HCT116 (cell line): ENCODE measurements at regions not wholly inside any gene's neighbourhood (a gene's known extent, or its start where the extent isn't known, plus 50 kb on each side); places are given as distances from the start of the nearest gene placed in this dataset.

Source experiments
- ATAC-seq: fragments of 200-7000 bp; cut with Tn5 transposase; 2 replicates; pipeline ENCODE4 v1.9.1; 2020; ENCODE audit warnings: mild to moderate bottlenecking, moderate library complexity
- BruUV-seq: library from RNA; stranded (reverse); fragments of 400-500 nt; replicated peaks from 2 replicates; lab custom pipeline; 2021; lab: Mats Ljungman, UMichigan
- CTCF ChIA-PET: fragments of 300-600 bp; sonication (Branson Sonifier 250); formaldehyde crosslinking; loops from one replicate; lab custom pipeline; 2021; ENCODE audit warnings: antibody characterized with exemption; lab: Charles Lee
- POLR2A ChIA-PET: fragments of 300-600, 350-600 bp; sonication (Branson Sonifier 250); formaldehyde crosslinking; loops from one replicate; lab custom pipeline; 2021; ENCODE audit warnings: antibody characterized with exemption; lab: Charles Lee
- RAD21 ChIA-PET, 2 experiments: fragments of 300-600 bp; sonication (Branson Sonifier 250); formaldehyde crosslinking; loops; one replicate each; lab custom pipeline; 2023; ENCODE audit warnings: low total read pairs in 2 of 2; ENCODE audit not compliant: uncharacterized antibody in 2 of 2, unreplicated experiment in 2 of 2, low non-redundant PET in 1 of 2; lab: Charles Lee
- DNase-seq: peaks from one replicate; pipeline ENCODE4 v3.0.0-alpha.2; 2010; ENCODE audit warnings: low read depth, low spot score
- H2AFZ ChIP-seq: fragments of 200-600 bp; shearing (Covaris generic), sonication (generic); 2 replicates; pipeline ENCODE4 v1.6.1; 2017; ENCODE audit warnings: low read depth, mixed run types, mixed read lengths, antibody characterized with exemption, low read length; ENCODE audit not compliant: poor library complexity, severe bottlenecking
- H3K27ac ChIP-seq: 2 replicates; pipeline ENCODE4 v1.5.1; 2012; ENCODE audit warnings: low read depth, low read length
- H3K27me3 ChIP-seq: fragments of 200-600 bp; sonication (generic); 2 replicates; pipeline ENCODE4 v1.6.1; 2016; ENCODE audit warnings: mixed run types, low read length, mixed read lengths; ENCODE audit not compliant: insufficient read depth
- H3K36me3 ChIP-seq, 2 experiments: fragments of 200-500 bp in 1 of 2; fragments of 200-600 bp in 1 of 2; sonication (Bioruptor generic) in 1 of 2; sonication (generic) in 1 of 2; 2 replicates each; pipeline versions ENCODE4 v1.5.1 to v1.6.1; 2014 to 2016; ENCODE audit warnings: low read length in 2 of 2, inconsistent platforms in 1 of 2, mixed read lengths in 1 of 2, mixed run types in 1 of 2; ENCODE audit not compliant: insufficient read depth in 2 of 2, control insufficient read depth in 1 of 2
- H3K4me1 ChIP-seq, 2 experiments: fragments of 200-600 bp in 1 of 2; sonication (generic) in 1 of 2; 2 replicates each; pipeline versions ENCODE4 v1.5.1 to v1.6.1; 2012 to 2017; ENCODE audit warnings: low read length in 2 of 2, inconsistent platforms in 1 of 2, mild to moderate bottlenecking in 1 of 2, mixed read lengths in 1 of 2, mixed run types in 1 of 2, moderate library complexity in 1 of 2; ENCODE audit not compliant: insufficient read depth in 2 of 2, control insufficient read depth in 1 of 2
- H3K4me2 ChIP-seq: fragments of 200-600 bp; sonication (generic); 2 replicates; pipeline ENCODE4 v1.6.1; 2017; ENCODE audit warnings: mixed run types, low read length, mixed read lengths
- H3K4me3 ChIP-seq, 2 experiments: fragments of 200-600 bp in 1 of 2; sonication (generic) in 1 of 2; replicated peaks in 1 of 2; 2 replicates each; pipeline ENCODE4 v1.5.1; 2011 to 2016; ENCODE audit warnings: low read length in 2 of 2, control low read depth in 1 of 2, low read depth in 1 of 2, mild to moderate bottlenecking in 1 of 2, mixed read lengths in 1 of 2, mixed run types in 1 of 2
- H3K79me2 ChIP-seq: fragments of 200-600 bp; sonication (generic); 2 replicates; pipeline ENCODE4 v1.6.1; 2017; ENCODE audit warnings: mild to moderate bottlenecking, mixed run types, low read length, moderate library complexity, mixed read lengths; ENCODE audit not compliant: insufficient read depth
- H3K9ac ChIP-seq: fragments of 200-600 bp; sonication (generic); 2 replicates; pipeline ENCODE4 v1.6.1; 2016; ENCODE audit warnings: low read length, mixed read lengths
- H3K9me2 ChIP-seq: fragments of 200-600 bp; sonication (generic), shearing (Covaris generic); 2 replicates; pipeline ENCODE4 v1.6.1; 2017; ENCODE audit warnings: mixed run types, mild to moderate bottlenecking, moderate library complexity; ENCODE audit not compliant: insufficient read depth
- H3K9me3 ChIP-seq, 2 experiments: fragments of 200-500 bp in 1 of 2; fragments of 200-600 bp in 1 of 2; sonication (Bioruptor generic) in 1 of 2; sonication (generic) in 1 of 2; 2 replicates each; pipeline ENCODE4 v1.6.1; 2014 to 2017; ENCODE audit warnings: low read length in 2 of 2, mixed read lengths in 2 of 2, inconsistent platforms in 1 of 2, low read depth in 1 of 2, mild to moderate bottlenecking in 1 of 2, mixed run types in 1 of 2, moderate library complexity in 1 of 2; ENCODE audit not compliant: control insufficient read depth in 1 of 2, insufficient read depth in 1 of 2
- H4K20me1 ChIP-seq: fragments of 200-600 bp; sonication (generic), shearing (Covaris generic); 2 replicates; pipeline ENCODE4 v1.6.1; 2017; ENCODE audit warnings: mixed run types, mild to moderate bottlenecking, moderate library complexity; ENCODE audit not compliant: insufficient read depth
- CEBPB ChIP-seq: IDR thresholded peaks from 2 replicates; pipeline ENCODE4 v1.6.1; 2012; ENCODE audit warnings: low read depth
- CTCF ChIP-seq, 3 experiments: fragments of 200-600 bp in 1 of 3; sonication (generic) in 1 of 3; IDR thresholded peaks in 2 of 3; conservative IDR thresholded peaks in 1 of 3; 2 replicates each; pipeline ENCODE4 v1.5.1; 2012 to 2017; ENCODE audit warnings: low read depth in 2 of 3, low read length in 2 of 3, antibody characterized with exemption in 1 of 3, borderline replicate concordance in 1 of 3, control low read depth in 1 of 3, mild to moderate bottlenecking in 1 of 3, mixed read lengths in 1 of 3, mixed run types in 1 of 3, moderate library complexity in 1 of 3; ENCODE audit not compliant: insufficient read depth in 1 of 3
- EGR1 ChIP-seq: IDR thresholded peaks from 2 replicates; pipeline ENCODE4 v1.6.1; 2012; ENCODE audit warnings: low read depth
- EZH2 ChIP-seq: fragments of 200-600 bp; sonication (generic); IDR thresholded peaks from 2 replicates; pipeline ENCODE4 v1.6.1; 2017; ENCODE audit warnings: antibody characterized with exemption, mixed run types
- FOSL1 ChIP-seq: IDR thresholded peaks from 2 replicates; pipeline ENCODE4 v1.6.1; 2012; ENCODE audit warnings: low read depth
- POLR2A ChIP-seq: IDR thresholded peaks from 2 replicates; pipeline ENCODE4 v1.7.0; 2011; ENCODE audit warnings: borderline replicate concordance; ENCODE audit not compliant: insufficient read depth, insufficient read length; ENCODE audit errors: extremely low read depth
- RAD21 ChIP-seq: IDR thresholded peaks from 2 replicates; pipeline ENCODE4 v1.6.1; 2012; ENCODE audit warnings: low read depth, mild to moderate bottlenecking
- SP1 ChIP-seq: IDR thresholded peaks from 2 replicates; pipeline ENCODE4 v1.6.1; 2012; ENCODE audit warnings: low read depth
- SRF ChIP-seq: IDR thresholded peaks from 2 replicates; pipeline ENCODE4 v1.6.1; 2012; ENCODE audit warnings: low read depth
- ZBTB33 ChIP-seq: IDR thresholded peaks from 2 replicates; pipeline ENCODE4 v1.6.1; 2011; ENCODE audit warnings: mild to moderate bottlenecking, low read length, moderate library complexity; ENCODE audit not compliant: insufficient replicate concordance; ENCODE audit errors: extremely low read depth
- ZFX ChIP-seq: fragments of 450-650 bp; IDR thresholded peaks from 2 replicates; pipeline ENCODE4 v1.6.1; 2017
- ZNF274 ChIP-seq: fragments of 200-500 bp; sonication (Bioruptor generic); IDR thresholded peaks from 2 replicates; pipeline ENCODE4 v1.6.1; 2014; ENCODE audit warnings: mild to moderate bottlenecking, low read depth, low read length, inconsistent platforms
- intact Hi-C: fragments of 100-400 bp; cut with micrococcal nuclease; formaldehyde crosslinking; loops from 2 replicates; pipeline ENCODE4 v1.10.0; 2022

- no peak overlapping the region for H3K4me3 ChIP-seq
- H3K27me3 ChIP-seq, result no peaks in the 10 kb centered on the region
- H3K27ac ChIP-seq, result no peak overlapping the region
- RAD21 ChIA-PET, result no interaction called here
- DNase-seq (no peak), ATAC-seq (no peak)
- no peaks in the 10 kb centered on the region for H3K36me3 ChIP-seq
- intact Hi-C loops, result no loop called here
- BruUV-seq, result no TSS peak
- no peaks in the 10 kb centered on the region for H3K4me1 ChIP-seq
- CTCF ChIA-PET, result no interaction called here
- H3K4me2 ChIP-seq, result no peak overlapping the region
- H3K9me2 ChIP-seq, result no peaks in the 10 kb centered on the region
- peaks cover 0 to 24% of the 10 kb centered on the region in 2 experiments; a peak in 3 of 4 replicates for H3K9me3 ChIP-seq
- no peak for TF ChIP-seq CTCF (IDR thresholded peaks at IDR 0.05 in 2 of 3, conservative IDR thresholded peaks at IDR 0.05 in 1 of 3; ENCODE audit: borderline replicate concordance in 1 of 3, insufficient read depth in 1 of 3, low read depth in 2 of 3, low read length in 2 of 3)
- TF ChIP-seq, all 23 proteins: peak for 0
- no peak overlapping the region for H2AFZ ChIP-seq
- H3K79me2 ChIP-seq, result no peaks in the 10 kb centered on the region
- H4K20me1 ChIP-seq, result no peaks in the 10 kb centered on the region
- H3K9ac ChIP-seq, result no peak overlapping the region
- POLR2A ChIA-PET, result no interaction called here
Measured at GRCh38 chr9:79985264-79985663, 413.5 kb downstream of the TLE4 start.

GRCh38 chr9:79984429-79985067, 412.8 kb downstream of the TLE4 start:
- no peaks in the 10 kb centered on the region for H3K79me2 ChIP-seq
- CTCF ChIA-PET, result no interaction called here
- no peak overlapping the region for H3K4me3 ChIP-seq
- no peak overlapping the region for H2AFZ ChIP-seq
- BruUV-seq, result no TSS peak
- DNase-seq, result no peak
- no peaks in the 10 kb centered on the region for H3K27me3 ChIP-seq
- peaks cover 0 to 19% of the 10 kb centered on the region in 2 experiments; a peak in 3 of 4 replicates for H3K9me3 ChIP-seq
- H3K36me3 ChIP-seq, result no peaks in the 10 kb centered on the region
- intact Hi-C loops, result no loop called here
- no peak overlapping the region for H3K4me2 ChIP-seq
- TF ChIP-seq RAD21, result no peak
- TF ChIP-seq POLR2A, result no peak
- no peak for TF ChIP-seq SRF
- TF ChIP-seq CEBPB, result no peak
- no peak for TF ChIP-seq ZBTB33
- TF ChIP-seq ZNF274, result no peak
- TF ChIP-seq EGR1, result no peak
- no peak for TF ChIP-seq ZFX
- no peak for TF ChIP-seq SP1
- no peak for TF ChIP-seq EZH2
- TF ChIP-seq FOSL1, result no peak
- H3K9ac ChIP-seq, result no peak overlapping the region
- no peaks in the 10 kb centered on the region for H3K9me2 ChIP-seq
- H3K27ac ChIP-seq, result no peak overlapping the region
- no peaks in the 10 kb centered on the region for H4K20me1 ChIP-seq
- no peak for ATAC-seq
- H3K4me1 ChIP-seq, result no peaks in the 10 kb centered on the region
- POLR2A ChIA-PET, result no interaction called here
- RAD21 ChIA-PET, result no interaction called here
